Keratinocyte (primary cell): ENCODE measurements at regions not wholly inside any gene's neighbourhood (a gene's known extent, or its start where the extent isn't known, plus 50 kb on each side); places are given as distances from the start of the nearest gene placed in this dataset.

ENCODE experiments used
- DNase-seq: peaks from one replicate; pipeline ENCODE4 v3.0.0-alpha.2; 2011; ENCODE audit warnings: low read depth, missing footprints, low spot score
- FAIRE-seq: peaks from 2 replicates; lab custom pipeline; 2011; peaks lifted over from hg19 to GRCh38; lab: Jason Lieb, UNC
- H2AFZ ChIP-seq: 2 replicates; pipeline ENCODE4 v1.6.0; 2012; ENCODE audit warnings: low read length, control low read depth, inconsistent platforms; ENCODE audit not compliant: control insufficient read depth
- H3K27ac ChIP-seq: 2 replicates; pipeline ENCODE4 v1.5.1; 2011; ENCODE audit warnings: low read length; ENCODE audit not compliant: control insufficient read depth, insufficient read depth
- H3K27me3 ChIP-seq: 3 replicates; pipeline ENCODE4 v1.6.0; 2011; ENCODE audit warnings: low read length; ENCODE audit not compliant: control insufficient read depth, insufficient read depth; ENCODE audit errors: extremely low read depth
- H3K36me3 ChIP-seq, 2 experiments: 2 replicates in 1 of 2; 3 replicates in 1 of 2; pipeline ENCODE4 v1.5.1; 2011; ENCODE audit warnings: low read length in 2 of 2, mild to moderate bottlenecking in 1 of 2; ENCODE audit not compliant: control insufficient read depth in 2 of 2, insufficient read depth in 2 of 2; ENCODE audit errors: extremely low read depth in 1 of 2
- H3K4me1 ChIP-seq: 3 replicates; pipeline ENCODE4 v1.5.1; 2011; ENCODE audit warnings: low read length; ENCODE audit not compliant: control insufficient read depth, insufficient read depth; ENCODE audit errors: extremely low read depth
- H3K4me2 ChIP-seq: 3 replicates; pipeline ENCODE4 v1.6.0; 2011; ENCODE audit warnings: low read depth, low read length; ENCODE audit not compliant: control insufficient read depth, insufficient read depth; ENCODE audit errors: extremely low read depth
- H3K4me3 ChIP-seq, 3 experiments: fragments of 200-600 bp in 1 of 3; sonication (generic) in 1 of 3; 2 replicates in 2 of 3; 3 replicates in 1 of 3; pipeline ENCODE4 v1.5.1; 2011 to 2016; ENCODE audit warnings: low read length in 3 of 3, mild to moderate bottlenecking in 3 of 3, control low read depth in 2 of 3, inconsistent platforms in 1 of 3, low read depth in 1 of 3, mixed read lengths in 1 of 3, mixed run types in 1 of 3, moderate library complexity in 1 of 3; ENCODE audit not compliant: control insufficient read depth in 2 of 3, insufficient read depth in 2 of 3; ENCODE audit errors: extremely low read depth in 1 of 3
- H3K79me2 ChIP-seq: 2 replicates; pipeline ENCODE4 v1.6.0; 2012; ENCODE audit warnings: low read length; ENCODE audit not compliant: control insufficient read depth, insufficient read depth
- H3K9ac ChIP-seq: 3 replicates; pipeline ENCODE4 v1.6.0; 2011; ENCODE audit warnings: low read length; ENCODE audit not compliant: control insufficient read depth, insufficient read depth; ENCODE audit errors: extremely low read depth
- H3K9me1 ChIP-seq: 3 replicates; pipeline ENCODE4 v1.6.0; 2011; ENCODE audit warnings: low read length; ENCODE audit not compliant: control insufficient read depth, insufficient read depth; ENCODE audit errors: extremely low read depth
- H3K9me3 ChIP-seq: 2 replicates; pipeline ENCODE4 v1.5.1; 2012; ENCODE audit warnings: low read depth, low read length; ENCODE audit not compliant: control insufficient read depth
- H4K20me1 ChIP-seq: 3 replicates; pipeline ENCODE4 v1.6.0; 2011; ENCODE audit warnings: low read length; ENCODE audit not compliant: control insufficient read depth, insufficient read depth; ENCODE audit errors: extremely low read depth
- EZH2 ChIP-seq: IDR thresholded peaks from one replicate; pipeline ENCODE4 v1.6.1; 2012; ENCODE audit warnings: inconsistent platforms, mild to moderate bottlenecking, low read length, moderate library complexity
- dilution Hi-C: fragments of 300-500 bp; cut with MboI; formaldehyde crosslinking; loops from one replicate; pipeline ENCODE4 v1.7.0; 2020; ENCODE audit warnings: low sequenced_read_pairs; ENCODE audit not compliant: extremely low pct_ligation_motif_present
- TF ChIP-seq, protein P1 (sequence below), 3 experiments: IDR thresholded peaks in 1 of 3; conservative IDR thresholded peaks in 1 of 3; optimal IDR thresholded peaks in 1 of 3; 2 replicates in 2 of 3; 3 replicates in 1 of 3; pipeline versions ENCODE3 to v1.5.1; 2011; ENCODE audit warnings: low read length in 3 of 3, mild to moderate bottlenecking in 3 of 3, moderate library complexity in 2 of 3, control low read depth in 1 of 3, inconsistent platforms in 1 of 3; ENCODE audit not compliant: insufficient read depth in 2 of 3; ENCODE audit errors: extremely low read depth in 1 of 3

DNA sequence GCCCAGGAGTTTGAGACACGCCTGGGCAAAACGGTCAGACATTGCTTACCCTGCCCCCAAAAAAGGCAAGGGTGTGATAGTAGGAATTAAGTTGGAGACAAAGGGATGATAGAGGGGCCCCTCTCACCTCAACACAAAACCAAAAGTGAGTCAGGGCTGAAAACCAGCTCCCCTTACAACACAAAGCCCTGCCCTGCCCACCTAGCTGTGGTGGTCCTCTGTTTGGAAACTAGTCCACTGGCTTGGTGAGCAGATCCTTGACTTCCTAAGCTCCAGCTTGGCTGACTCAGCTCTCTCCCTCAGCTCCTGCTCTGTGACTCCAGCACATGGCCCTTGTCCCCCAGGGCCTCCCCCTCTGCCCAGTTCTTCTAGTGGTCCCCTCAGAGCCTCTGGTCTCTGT lies 603.8 kb downstream of the PTPRC start:
- H3K9ac ChIP-seq, result no peak overlapping the region
- peaks cover 4% of the 10 kb centered on the region for H3K4me1 ChIP-seq
- H4K20me1 ChIP-seq, result no peaks in the 10 kb centered on the region
- no peak for DNase-seq
- H2AFZ ChIP-seq, result no peak overlapping the region
- H3K4me2 ChIP-seq, result no peak overlapping the region
- TF ChIP-seq, protein P1, sequence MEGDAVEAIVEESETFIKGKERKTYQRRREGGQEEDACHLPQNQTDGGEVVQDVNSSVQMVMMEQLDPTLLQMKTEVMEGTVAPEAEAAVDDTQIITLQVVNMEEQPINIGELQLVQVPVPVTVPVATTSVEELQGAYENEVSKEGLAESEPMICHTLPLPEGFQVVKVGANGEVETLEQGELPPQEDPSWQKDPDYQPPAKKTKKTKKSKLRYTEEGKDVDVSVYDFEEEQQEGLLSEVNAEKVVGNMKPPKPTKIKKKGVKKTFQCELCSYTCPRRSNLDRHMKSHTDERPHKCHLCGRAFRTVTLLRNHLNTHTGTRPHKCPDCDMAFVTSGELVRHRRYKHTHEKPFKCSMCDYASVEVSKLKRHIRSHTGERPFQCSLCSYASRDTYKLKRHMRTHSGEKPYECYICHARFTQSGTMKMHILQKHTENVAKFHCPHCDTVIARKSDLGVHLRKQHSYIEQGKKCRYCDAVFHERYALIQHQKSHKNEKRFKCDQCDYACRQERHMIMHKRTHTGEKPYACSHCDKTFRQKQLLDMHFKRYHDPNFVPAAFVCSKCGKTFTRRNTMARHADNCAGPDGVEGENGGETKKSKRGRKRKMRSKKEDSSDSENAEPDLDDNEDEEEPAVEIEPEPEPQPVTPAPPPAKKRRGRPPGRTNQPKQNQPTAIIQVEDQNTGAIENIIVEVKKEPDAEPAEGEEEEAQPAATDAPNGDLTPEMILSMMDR (optimal IDR thresholded peaks at IDR 0.05 in 1 of 3, IDR thresholded peaks at IDR 0.05 in 1 of 3, conservative IDR thresholded peaks at IDR 0.05 in 1 of 3; ENCODE audit: extremely low read depth in 1 of 3, insufficient read depth in 2 of 3, low read length in 3 of 3), result no peak
- TF ChIP-seq EZH2, result no peak
- no peaks in the 10 kb centered on the region for H3K36me3 ChIP-seq
- H3K79me2 ChIP-seq, result no peaks in the 10 kb centered on the region
- no peaks in the 10 kb centered on the region for H3K9me3 ChIP-seq
- H3K27ac ChIP-seq, result no peak overlapping the region
- no peak for FAIRE-seq
- H3K9me1 ChIP-seq, result no peaks in the 10 kb centered on the region
- no peaks in the 10 kb centered on the region for H3K27me3 ChIP-seq
- H3K4me3 ChIP-seq, result no peak overlapping the region
- dilution Hi-C loops, result no loop called here

DNA sequence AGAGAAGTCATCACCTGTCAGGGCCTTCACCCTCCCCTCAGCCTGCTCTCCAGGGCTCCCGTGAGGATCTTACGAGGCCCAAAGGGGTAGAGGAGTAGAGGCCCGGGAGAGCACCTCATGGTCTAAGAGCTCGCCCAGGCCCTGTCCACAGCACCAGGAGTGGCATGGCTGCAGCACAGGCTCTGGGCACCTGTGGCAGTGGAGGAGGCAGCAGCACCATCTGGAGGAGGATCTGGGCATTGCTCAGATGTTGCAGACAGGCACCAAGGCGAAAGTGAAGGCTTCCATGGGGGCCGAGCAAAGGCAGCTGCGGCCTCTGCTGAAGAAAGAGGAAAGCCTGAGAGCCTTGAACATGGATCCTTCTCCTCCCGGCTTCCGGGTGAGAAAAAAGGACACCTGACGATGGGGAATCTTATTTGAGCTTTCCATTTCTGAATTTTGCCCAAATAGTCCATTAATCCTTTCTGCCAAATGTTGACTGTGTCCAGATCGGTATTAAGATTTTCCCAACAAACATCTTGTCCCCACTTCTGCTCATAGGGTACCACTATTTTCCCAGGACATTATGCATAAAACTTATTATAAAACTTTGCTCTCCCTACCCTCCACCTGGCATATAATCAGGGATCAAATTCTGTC lies 604.7 kb downstream of the PTPRC start:
- TF ChIP-seq, protein P1 (optimal IDR thresholded peaks at IDR 0.05 in 1 of 3, IDR thresholded peaks at IDR 0.05 in 1 of 3, conservative IDR thresholded peaks at IDR 0.05 in 1 of 3; ENCODE audit: extremely low read depth in 1 of 3, insufficient read depth in 2 of 3, low read length in 3 of 3), result peak; percentile 63 to 92 (median 90)
- TF ChIP-seq EZH2, result no peak
- no peak overlapping the region for H3K4me3 ChIP-seq
- no peak overlapping the region for H3K4me2 ChIP-seq
- no peaks in the 10 kb centered on the region for H3K9me1 ChIP-seq
- no peaks in the 10 kb centered on the region for H3K9me3 ChIP-seq
- no peaks in the 10 kb centered on the region for H3K79me2 ChIP-seq
- no peak overlapping the region for H3K9ac ChIP-seq
- H2AFZ ChIP-seq, result no peak overlapping the region
- FAIRE-seq (peak; percentile 26), DNase-seq (no peak)
- dilution Hi-C loops, result no loop called here
- H3K27me3 ChIP-seq, result no peaks in the 10 kb centered on the region
- no peak overlapping the region for H3K27ac ChIP-seq
- peaks cover 10% of the 10 kb centered on the region for H3K4me1 ChIP-seq
- no peaks in the 10 kb centered on the region for H3K36me3 ChIP-seq
- H4K20me1 ChIP-seq, result no peaks in the 10 kb centered on the region
